GM23248 (cell line): ENCODE measurements at regions not wholly inside any gene's neighbourhood (a gene's known extent, or its start where the extent isn't known, plus 50 kb on each side); places are given as distances from the start of the nearest gene placed in this dataset.

ENCODE experiments used
- EZH2 ChIP-seq: fragments of 200-600 bp; sonication (generic); IDR thresholded peaks from 2 replicates; pipeline ENCODE4 v1.6.1; 2018; ENCODE audit warnings: antibody characterized with exemption, mild to moderate bottlenecking; ENCODE audit not compliant: insufficient read depth, poor library complexity, severe bottlenecking
- EZH2phosphoT487 ChIP-seq: fragments of 200-600 bp; sonication (generic); IDR thresholded peaks from 2 replicates; pipeline ENCODE4 v1.6.1; 2018; ENCODE audit warnings: antibody characterized with exemption, moderate library complexity, mild to moderate bottlenecking, low read depth; ENCODE audit not compliant: insufficient read depth

DNA sequence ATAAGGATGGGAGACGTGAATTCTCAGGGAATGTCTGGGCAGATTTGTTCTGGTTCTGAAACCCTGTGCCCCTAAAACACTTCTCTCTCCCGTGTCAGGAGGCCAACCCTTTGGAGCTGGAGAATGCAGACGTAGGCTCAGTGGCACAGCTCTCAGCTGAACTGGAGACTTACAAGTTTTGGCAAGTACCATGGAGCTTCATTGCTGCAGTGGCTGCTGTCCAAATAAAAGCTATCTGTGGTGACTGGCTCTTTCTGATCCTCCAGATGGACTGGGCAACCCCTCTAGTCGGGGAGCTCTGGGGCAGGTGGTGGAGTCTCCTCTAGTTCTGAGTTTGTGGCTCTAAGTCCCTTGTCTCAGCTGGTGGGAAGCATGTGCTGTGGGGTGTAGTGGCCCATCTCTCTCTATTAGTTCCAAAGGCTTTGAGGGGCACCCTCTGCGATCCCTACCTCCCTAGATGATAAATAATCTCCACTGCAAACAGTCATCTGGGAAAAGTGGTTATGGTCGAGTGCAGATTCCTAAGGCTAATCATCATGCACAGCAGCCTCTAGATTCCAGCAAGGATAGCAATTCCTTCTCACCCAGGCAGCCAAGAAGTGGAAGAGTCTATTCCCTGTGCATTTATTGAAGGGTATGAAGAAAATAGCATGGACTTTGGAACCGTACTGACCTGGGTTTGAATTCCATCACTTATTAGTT is 204.2 kb upstream of the KLF4 start:
- TF ChIP-seq EZH2phosphoT487, result no peak
- TF ChIP-seq EZH2, result no peak
